ENCODE measurements at regions not wholly inside any gene's neighbourhood (a gene's known extent, or its start where the extent isn't known, plus 50 kb on each side); places are given as distances from the start of the nearest gene placed in this dataset.

- DNase-seq (ENCODE audit: extremely low read depth in 1 of 2, low read depth in 1 of 2), result no peak
Measured at GRCh38 chr10:10273661-10274060, 744.0 kb upstream of the CELF2 start.

DNA sequence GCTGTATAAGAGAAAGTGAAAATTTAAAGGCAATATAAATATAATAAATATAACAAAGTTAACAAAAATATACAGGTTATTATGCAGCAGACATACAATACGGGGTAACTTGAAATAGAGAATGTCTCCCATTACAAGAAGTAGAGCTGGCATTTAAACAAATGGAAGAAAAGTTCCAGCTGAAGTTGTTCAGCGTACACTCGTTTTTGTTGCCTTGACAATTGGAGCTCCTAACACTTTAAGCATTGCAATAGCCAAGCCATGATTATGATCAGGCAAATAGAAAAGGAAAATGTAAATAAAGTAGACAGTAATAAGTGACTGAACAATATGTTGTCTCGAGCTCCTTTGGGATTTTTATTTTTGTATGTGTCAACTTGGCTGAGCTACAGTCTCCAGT is 737.8 kb upstream of the CELF2 start:
- no peak for DNase-seq (ENCODE audit: extremely low read depth in 1 of 2, low read depth in 1 of 2)

GRCh38 chr10:10292501-10292900 is 725.2 kb upstream of the CELF2 start:
- DNase-seq (ENCODE audit: extremely low read depth in 1 of 2, low read depth in 1 of 2), result no peak

- DNase-seq (ENCODE audit: extremely low read depth in 1 of 2, low read depth in 1 of 2), result no peak
Measured at GRCh38 chr10:10293041-10293440, 724.6 kb upstream of the CELF2 start.

DNA sequence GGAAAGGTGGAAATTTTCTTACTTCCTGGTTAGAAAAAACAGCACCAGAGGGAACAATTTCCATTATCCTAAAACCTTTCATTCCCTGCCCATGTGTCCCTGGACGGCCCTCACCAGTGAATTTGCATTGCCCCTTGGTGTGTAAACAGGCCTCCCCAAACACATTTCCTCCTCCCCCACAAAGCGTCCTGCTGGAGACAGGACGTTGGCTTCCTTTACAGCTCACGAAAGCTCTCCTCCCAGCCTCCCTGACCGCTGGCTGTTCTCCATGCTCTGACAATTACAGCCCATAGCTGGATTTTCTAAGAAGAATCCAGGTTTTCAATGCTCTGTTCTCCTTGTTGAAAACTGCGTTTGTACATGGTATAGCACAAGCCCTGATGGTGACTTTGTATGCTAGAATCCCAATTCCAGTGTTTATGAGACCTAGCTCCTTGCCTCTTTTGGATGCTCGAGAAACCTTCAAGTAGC is 724.2 kb upstream of the CELF2 start:
- DNase-seq (ENCODE audit: extremely low read depth in 1 of 2, low read depth in 1 of 2), result no peak

DNA sequence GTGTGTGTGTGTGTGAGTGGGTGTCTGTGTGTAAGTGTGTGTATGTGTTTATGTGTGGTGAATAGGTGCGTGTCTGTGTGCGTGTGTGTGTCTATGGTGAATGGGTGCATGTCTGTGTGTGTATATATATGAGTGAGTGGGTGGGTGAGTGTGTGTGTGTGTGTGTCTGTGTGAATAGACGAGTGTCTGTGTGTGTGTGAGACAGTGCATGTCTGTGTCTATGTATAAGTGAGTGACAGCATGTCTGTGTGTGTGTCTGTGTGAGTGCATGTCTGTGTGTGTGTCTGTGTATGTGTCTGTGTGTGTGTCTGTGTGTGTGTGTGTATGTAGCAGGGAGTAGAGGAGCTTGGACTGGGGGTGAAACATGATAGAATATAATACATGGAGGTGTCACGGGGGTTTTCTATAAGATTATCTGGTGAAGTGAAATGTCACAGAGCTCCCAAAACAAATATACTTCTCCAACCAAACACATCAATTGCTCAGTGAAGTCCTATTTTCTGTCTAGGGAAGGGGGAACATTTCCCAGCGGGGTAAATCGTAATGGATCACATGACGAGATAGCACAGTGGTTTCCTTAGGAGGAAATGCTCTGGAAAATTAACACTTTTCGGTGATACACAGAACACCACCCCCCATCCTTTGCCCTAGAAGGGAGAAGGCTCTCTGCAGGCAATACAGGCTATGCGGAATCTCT is 723.3 kb upstream of the CELF2 start:
- DNase-seq (ENCODE audit: extremely low read depth in 1 of 2, low read depth in 1 of 2), result no peak

DNA sequence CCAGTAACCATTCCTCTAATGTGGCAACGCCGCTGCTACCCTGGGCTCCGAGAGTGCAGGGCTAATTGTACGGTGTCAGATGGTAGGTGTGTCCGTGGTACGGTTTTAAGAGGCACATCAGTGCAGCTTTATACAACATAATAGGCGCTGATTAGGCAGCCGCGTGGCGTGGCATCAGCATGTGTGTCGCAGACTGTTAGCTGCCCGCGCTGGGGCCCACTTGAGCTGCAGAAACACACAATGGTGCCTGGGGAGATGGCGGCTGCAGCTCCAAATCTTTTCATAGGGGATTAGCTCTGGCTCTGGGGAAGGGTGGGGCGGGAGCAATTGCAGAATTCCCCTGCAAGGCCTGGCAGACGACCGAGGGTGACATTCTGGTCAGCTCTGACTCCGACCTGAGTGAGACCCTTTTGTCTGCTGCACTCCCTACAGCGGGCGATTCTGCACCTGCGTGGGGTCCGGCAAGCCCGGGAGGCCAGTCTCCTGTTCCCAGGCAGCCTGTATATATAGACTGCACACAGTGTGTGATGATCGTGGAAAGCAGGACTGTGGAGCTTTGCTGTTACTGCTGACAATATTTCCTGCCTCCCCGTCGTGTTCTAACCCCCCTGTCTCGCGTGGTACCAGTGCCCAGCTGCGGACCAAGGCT is 722.7 kb upstream of the CELF2 start:
- no peak for DNase-seq (ENCODE audit: extremely low read depth in 1 of 2, low read depth in 1 of 2)

- no peak for DNase-seq (ENCODE audit: extremely low read depth in 1 of 2, low read depth in 1 of 2)
Measured at GRCh38 chr10:10295537-10295936, 722.1 kb upstream of the CELF2 start.

- no peak for DNase-seq (ENCODE audit: extremely low read depth in 1 of 2, low read depth in 1 of 2)
Measured at GRCh38 chr10:10302689-10303088, 715.0 kb upstream of the CELF2 start.

- DNase-seq (ENCODE audit: extremely low read depth in 1 of 2, low read depth in 1 of 2), result no peak
Measured at GRCh38 chr10:10307036-10307435, 710.6 kb upstream of the CELF2 start.

DNA sequence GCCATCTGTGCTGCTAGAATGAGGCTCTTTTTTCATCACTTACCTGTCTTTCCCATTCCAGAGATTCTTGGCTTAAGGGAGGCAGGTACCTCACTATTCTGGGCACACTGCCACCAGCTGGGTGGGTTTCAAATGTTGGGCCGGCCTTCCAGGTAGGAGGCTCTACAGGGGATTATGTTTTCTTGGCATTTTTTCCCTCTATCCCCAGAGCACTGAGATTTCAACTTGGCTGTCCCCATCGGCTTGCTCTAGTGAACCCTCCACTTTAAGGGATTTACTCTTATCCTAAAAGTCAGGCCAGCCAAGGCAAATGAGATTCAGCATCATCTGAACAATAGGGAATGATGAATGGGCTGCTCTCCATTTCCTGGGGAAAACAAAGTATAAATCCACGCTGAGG is 710.1 kb upstream of the CELF2 start:
- no peak for DNase-seq (ENCODE audit: extremely low read depth in 1 of 2, low read depth in 1 of 2)

DNA sequence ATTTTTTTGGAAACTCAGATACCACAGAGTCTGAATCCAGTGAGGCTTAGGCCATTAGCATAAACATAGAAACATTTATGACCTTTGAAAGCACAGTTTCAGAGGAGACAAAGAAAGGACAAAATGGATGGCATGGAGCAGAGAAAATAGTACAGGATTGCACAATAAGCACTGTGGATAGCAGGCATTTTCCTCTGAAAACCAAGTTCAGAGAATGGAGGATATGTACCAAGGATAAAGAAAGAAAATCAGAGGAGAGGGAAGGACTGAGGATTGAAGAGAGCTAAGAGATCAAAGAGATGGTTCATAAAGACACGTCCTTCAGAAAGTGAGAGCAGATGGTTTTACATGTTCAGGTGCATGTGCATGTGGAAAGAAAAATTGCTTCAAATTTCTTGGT is 707.2 kb upstream of the CELF2 start:
- DNase-seq (ENCODE audit: extremely low read depth in 1 of 2, low read depth in 1 of 2), result no peak

DNA sequence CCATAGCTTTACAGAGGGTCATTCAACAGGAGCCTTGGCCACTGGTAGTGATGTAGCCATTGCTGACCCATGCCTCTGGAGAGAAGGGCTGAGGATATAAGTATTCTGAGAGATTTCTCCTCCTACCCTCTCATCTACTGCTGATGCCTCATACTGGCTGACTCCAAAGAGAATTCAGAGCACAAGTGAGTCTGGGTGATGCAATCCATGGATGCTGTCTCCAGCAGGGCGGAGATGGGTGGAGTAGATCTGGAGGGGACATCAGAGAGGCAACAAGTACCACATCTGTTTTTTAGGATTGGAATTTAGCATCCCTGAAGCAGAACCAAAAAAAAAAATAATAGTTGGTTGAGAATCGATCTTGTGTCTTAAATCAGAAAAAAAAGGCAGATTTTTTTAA is 705.7 kb upstream of the CELF2 start:
- no peak for DNase-seq (ENCODE audit: extremely low read depth in 1 of 2, low read depth in 1 of 2)

DNA sequence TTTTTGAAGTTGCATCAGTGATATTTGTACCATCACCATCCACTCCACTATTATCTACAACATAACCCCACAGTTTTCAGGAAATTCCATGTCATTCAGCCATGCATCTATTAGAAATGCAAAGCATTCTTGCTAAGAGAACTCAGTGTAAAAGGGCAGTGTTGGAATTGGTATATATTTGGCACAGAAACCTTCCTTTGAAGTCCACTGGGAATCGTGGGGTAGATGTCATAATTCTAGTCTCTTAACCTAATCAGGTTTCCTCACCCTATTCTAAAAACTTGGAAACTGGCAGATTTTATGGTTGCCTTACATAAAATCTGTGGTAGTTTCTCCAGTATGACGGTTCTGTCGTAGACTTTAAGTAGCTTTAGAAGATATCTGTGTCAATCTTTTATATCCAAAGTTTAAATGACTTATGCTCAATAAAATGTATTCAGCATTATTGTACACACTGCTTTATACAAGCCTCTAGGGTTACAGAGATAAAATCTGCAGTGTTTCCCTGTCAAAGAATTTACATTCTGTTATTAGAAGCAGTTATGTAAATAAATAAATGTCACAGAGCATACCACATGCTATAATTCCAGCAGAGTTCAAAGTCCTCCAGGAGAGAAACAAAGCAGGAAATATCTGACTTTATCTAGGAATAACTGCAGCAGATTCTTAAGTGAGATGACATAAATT is 704.4 kb upstream of the CELF2 start:
- no peak for DNase-seq (ENCODE audit: extremely low read depth in 1 of 2, low read depth in 1 of 2)

DNA sequence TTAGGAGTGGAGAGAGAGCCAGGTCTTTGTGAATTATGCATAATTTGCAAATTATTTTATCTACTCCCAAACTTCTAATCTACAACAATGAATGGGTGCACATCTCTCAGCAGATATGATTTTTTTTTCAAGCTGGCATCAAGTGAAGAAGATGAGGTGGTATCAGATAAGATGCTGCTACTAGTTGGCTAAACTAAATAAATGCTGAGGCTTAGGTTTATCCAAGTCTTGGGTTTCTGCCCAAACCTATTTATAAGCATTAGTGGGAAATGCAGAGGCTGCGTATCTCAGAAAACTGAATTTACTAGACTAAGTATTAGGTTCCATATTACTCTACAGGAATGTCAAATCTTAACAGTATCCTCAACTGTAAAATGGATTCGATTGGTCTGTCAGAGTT is 703.0 kb upstream of the CELF2 start:
- no peak for DNase-seq (ENCODE audit: extremely low read depth in 1 of 2, low read depth in 1 of 2)

- no peak for DNase-seq (ENCODE audit: extremely low read depth in 1 of 2, low read depth in 1 of 2)
Measured at GRCh38 chr10:10315989-10316388, 701.7 kb upstream of the CELF2 start.

- DNase-seq (ENCODE audit: extremely low read depth in 1 of 2, low read depth in 1 of 2), result no peak
Measured at GRCh38 chr10:10317151-10317550, 700.5 kb upstream of the CELF2 start.

- DNase-seq (ENCODE audit: extremely low read depth in 1 of 2, low read depth in 1 of 2), result no peak
Measured at GRCh38 chr10:10318856-10319255, 698.8 kb upstream of the CELF2 start.

GRCh38 chr10:10320956-10321355 is 696.7 kb upstream of the CELF2 start:
- DNase-seq (ENCODE audit: extremely low read depth in 1 of 2, low read depth in 1 of 2), result no peak

GRCh38 chr10:10326116-10326515 is 691.6 kb upstream of the CELF2 start:
- no peak for DNase-seq (ENCODE audit: extremely low read depth in 1 of 2, low read depth in 1 of 2)

DNA sequence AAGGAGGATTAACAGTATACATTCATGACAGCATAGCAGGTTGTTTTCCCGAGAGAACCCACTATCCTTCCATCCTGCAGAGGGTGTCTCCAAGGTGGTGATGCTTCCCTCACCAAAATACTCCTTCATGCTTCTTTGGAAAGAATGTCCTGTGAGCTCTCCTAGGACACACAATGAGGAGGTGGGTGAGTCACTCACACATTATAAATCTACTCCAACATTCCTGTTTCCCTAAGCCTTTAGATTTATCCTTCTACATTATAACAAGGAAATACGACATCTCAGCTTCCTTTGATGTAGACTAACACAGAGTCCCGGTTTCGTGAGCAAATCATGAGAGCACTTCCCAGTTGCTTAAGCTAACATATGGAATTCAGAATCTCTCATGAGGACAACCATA is 689.7 kb upstream of the CELF2 start:
- no peak for DNase-seq (ENCODE audit: extremely low read depth in 1 of 2, low read depth in 1 of 2)

DNA sequence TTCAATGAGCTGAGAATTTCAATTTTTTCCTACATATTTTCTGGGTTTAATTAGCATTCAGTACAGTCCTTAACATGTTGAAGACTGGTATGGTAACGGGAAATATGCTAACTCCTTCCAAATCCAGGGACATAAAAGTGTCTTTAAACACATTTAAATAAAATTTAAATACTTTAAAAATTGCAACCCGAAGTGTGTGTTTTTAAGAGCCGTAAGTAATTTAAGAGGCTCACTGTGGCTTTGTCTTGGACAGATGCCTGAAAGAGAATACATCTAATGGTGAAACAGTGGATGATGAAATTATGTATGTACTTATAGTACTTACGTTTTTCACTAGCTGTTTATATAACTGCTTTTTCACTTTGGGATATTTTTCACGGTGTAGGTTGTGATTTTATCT is 687.3 kb upstream of the CELF2 start:
- DNase-seq (ENCODE audit: extremely low read depth in 1 of 2, low read depth in 1 of 2), result no peak
